SK-N-SH (cell line): ENCODE measurements at regions not wholly inside any gene's neighbourhood (a gene's known extent, or its start where the extent isn't known, plus 50 kb on each side); places are given as distances from the start of the nearest gene placed in this dataset.

Experiments used
- CHD2 ChIP-seq: fragments of 150-350 bp; IDR thresholded peaks from 2 replicates; pipeline ENCODE4 v1.6.1; 2018; ENCODE audit warnings: low read length; ENCODE audit not compliant: partially characterized antibody
- CTCF ChIP-seq: fragments of 200-600 bp; sonication (generic); IDR thresholded peaks from 2 replicates; pipeline ENCODE4 v1.6.1; 2017; ENCODE audit warnings: antibody characterized with exemption, mild to moderate bottlenecking, moderate library complexity
- EP300 ChIP-seq, 2 experiments: IDR thresholded peaks; 2 replicates each; pipeline versions ENCODE4 v1.4.0 to v1.6.1; 2012; ENCODE audit warnings: borderline replicate concordance in 1 of 2, low read depth in 1 of 2, low read length in 1 of 2
- FOXJ3 ChIP-seq: sonication (generic); formaldehyde crosslinking; IDR thresholded peaks from 2 replicates; pipeline ENCODE4 v1.5.1; 2020; ENCODE audit warnings: mild to moderate bottlenecking, missing genetic modification reagents
- MAX ChIP-seq: IDR thresholded peaks from 2 replicates; pipeline ENCODE4 v1.4.0; 2012; ENCODE audit warnings: low read depth
- NFIC ChIP-seq: IDR thresholded peaks from 2 replicates; pipeline ENCODE4 v1.4.0; 2012; ENCODE audit warnings: borderline replicate concordance
- POLR2AphosphoS5 ChIP-seq: IDR thresholded peaks from 2 replicates; pipeline ENCODE4 v1.6.1; 2012; ENCODE audit warnings: low read depth, low read length
- SIN3A ChIP-seq: IDR thresholded peaks from 2 replicates; pipeline ENCODE4 v1.6.1; 2012; ENCODE audit warnings: low read depth, mild to moderate bottlenecking, low read length, moderate library complexity, borderline replicate concordance

- TF ChIP-seq FOXJ3 (CRISPR knock-in tag) (no peak), CTCF (no peak), POLR2AphosphoS5 (no peak), MAX (no peak), SIN3A (no peak), NFIC (no peak), CHD2 (no peak), EP300 (IDR thresholded peaks at IDR 0.05; ENCODE audit: borderline replicate concordance in 1 of 2, low read depth in 1 of 2, low read length in 1 of 2) (no peak)
Measured at GRCh38 chr2:223001797-223002175, 50.2 kb upstream of the KCNE4 start.
